ENCODE measurements at regions not wholly inside any gene's neighbourhood (a gene's known extent, or its start where the extent isn't known, plus 50 kb on each side); places are given as distances from the start of the nearest gene placed in this dataset.

- Histone ChIP-seq H3K27me3 (ENCODE audit: low read depth) (peaks cover 3% of the 10 kb centered on the region; the same call in 1 of the 2 replicates), H3K9me3 (no peaks in the 10 kb centered on the region), H3K36me3 (replicated peaks) (no peaks in the 10 kb centered on the region), H3K4me3 (no peak overlapping the region), H3K4me1 (peaks cover 2% of the 10 kb centered on the region; the same call in 1 of the 2 replicates)
- no peak for DNase-seq (ENCODE audit: low spot score in 2 of 2)
- in situ Hi-C loops (cut with MboI; ENCODE audit: low sequenced_read_pairs) = no loop called here
These were observed 73.3 kb downstream of the IRX5 start for GRCh38 chr16:55003916-55004315.

GRCh38 chr16:55007504-55007903 lies 76.8 kb downstream of the IRX5 start:
- no peaks in the 10 kb centered on the region for H3K36me3 ChIP-seq (replicated peaks)
- H3K9me3 ChIP-seq = no peaks in the 10 kb centered on the region
- H3K27me3 ChIP-seq (ENCODE audit: low read depth) = peaks cover 3% of the 10 kb centered on the region; the same call in 1 of the 2 replicates
- H3K4me1 ChIP-seq = no peaks in the 10 kb centered on the region
- DNase-seq (ENCODE audit: low spot score in 2 of 2) = no peak
- H3K4me3 ChIP-seq = no peak overlapping the region
- in situ Hi-C loops (cut with MboI; ENCODE audit: low sequenced_read_pairs) = no loop called here

GRCh38 chr16:55008836-55009510 lies 78.3 kb downstream of the IRX5 start:
- no peak overlapping the region for H3K4me3 ChIP-seq
- H3K36me3 ChIP-seq (replicated peaks) = no peaks in the 10 kb centered on the region
- in situ Hi-C loops (cut with MboI; ENCODE audit: low sequenced_read_pairs) = no loop called here
- no peaks in the 10 kb centered on the region for H3K4me1 ChIP-seq
- DNase-seq (ENCODE audit: low spot score in 2 of 2) = no peak
- peaks cover 3% of the 10 kb centered on the region; the same call in 1 of the 2 replicates for H3K27me3 ChIP-seq (ENCODE audit: low read depth)
- H3K9me3 ChIP-seq = no peaks in the 10 kb centered on the region

- H3K4me1 ChIP-seq = no peaks in the 10 kb centered on the region
- no peak overlapping the region for H3K4me3 ChIP-seq
- no peaks in the 10 kb centered on the region for H3K36me3 ChIP-seq (replicated peaks)
- DNase-seq (ENCODE audit: low spot score in 2 of 2) = no peak
- in situ Hi-C loops (cut with MboI; ENCODE audit: low sequenced_read_pairs) = no loop called here
- no peaks in the 10 kb centered on the region for H3K9me3 ChIP-seq
- H3K27me3 ChIP-seq (ENCODE audit: low read depth) = peaks cover 3% of the 10 kb centered on the region; the same call in 1 of the 2 replicates
These were observed 78.9 kb downstream of the IRX5 start for GRCh38 chr16:55009581-55009980.

GRCh38 chr16:55010492-55011160 lies 80.0 kb downstream of the IRX5 start:
- H3K27me3 ChIP-seq (ENCODE audit: low read depth) = peaks cover 3% of the 10 kb centered on the region; the same call in 1 of the 2 replicates
- in situ Hi-C loops (cut with MboI; ENCODE audit: low sequenced_read_pairs) = no loop called here
- no peaks in the 10 kb centered on the region for H3K9me3 ChIP-seq
- H3K4me1 ChIP-seq = no peaks in the 10 kb centered on the region
- no peak for DNase-seq (ENCODE audit: low spot score in 2 of 2)
- no peak overlapping the region for H3K4me3 ChIP-seq
- H3K36me3 ChIP-seq (replicated peaks) = no peaks in the 10 kb centered on the region

- H3K36me3 ChIP-seq (replicated peaks) = no peaks in the 10 kb centered on the region
- H3K9me3 ChIP-seq = no peaks in the 10 kb centered on the region
- H3K4me3 ChIP-seq = no peak overlapping the region
- no peaks in the 10 kb centered on the region for H3K27me3 ChIP-seq (ENCODE audit: low read depth)
- H3K4me1 ChIP-seq = no peaks in the 10 kb centered on the region
- DNase-seq (ENCODE audit: low spot score in 2 of 2) = no peak
- in situ Hi-C loops (cut with MboI; ENCODE audit: low sequenced_read_pairs) = no loop called here
These were observed 81.7 kb downstream of the IRX5 start for GRCh38 chr16:55012362-55012761.

GRCh38 chr16:55012793-55013192 lies 82.1 kb downstream of the IRX5 start:
- H3K4me1 ChIP-seq = no peaks in the 10 kb centered on the region
- H3K27me3 ChIP-seq (ENCODE audit: low read depth) = no peaks in the 10 kb centered on the region
- DNase-seq (ENCODE audit: low spot score in 2 of 2) = no peak
- no peaks in the 10 kb centered on the region for H3K36me3 ChIP-seq (replicated peaks)
- in situ Hi-C loops (cut with MboI; ENCODE audit: low sequenced_read_pairs) = no loop called here
- no peaks in the 10 kb centered on the region for H3K9me3 ChIP-seq
- no peak overlapping the region for H3K4me3 ChIP-seq

- no peaks in the 10 kb centered on the region for H3K27me3 ChIP-seq (ENCODE audit: low read depth)
- no peak overlapping the region for H3K4me3 ChIP-seq
- no peak for DNase-seq (ENCODE audit: low spot score in 2 of 2)
- no peaks in the 10 kb centered on the region for H3K9me3 ChIP-seq
- no peaks in the 10 kb centered on the region for H3K4me1 ChIP-seq
- no peaks in the 10 kb centered on the region for H3K36me3 ChIP-seq (replicated peaks)
- in situ Hi-C loops (cut with MboI; ENCODE audit: low sequenced_read_pairs) = no loop called here
These were observed 83.4 kb downstream of the IRX5 start for GRCh38 chr16:55014022-55014421.

- H3K4me3 ChIP-seq = no peak overlapping the region
- no peaks in the 10 kb centered on the region for H3K9me3 ChIP-seq
- H3K36me3 ChIP-seq (replicated peaks) = no peaks in the 10 kb centered on the region
- H3K27me3 ChIP-seq (ENCODE audit: low read depth) = no peaks in the 10 kb centered on the region
- no peak for DNase-seq (ENCODE audit: low spot score in 2 of 2)
- no peaks in the 10 kb centered on the region for H3K4me1 ChIP-seq
- in situ Hi-C loops (cut with MboI; ENCODE audit: low sequenced_read_pairs) = no loop called here
These were observed 84.7 kb downstream of the IRX5 start for GRCh38 chr16:55015181-55015913.

- H3K9me3 ChIP-seq = no peaks in the 10 kb centered on the region
- no peak overlapping the region for H3K4me3 ChIP-seq
- no peaks in the 10 kb centered on the region for H3K27me3 ChIP-seq (ENCODE audit: low read depth)
- no peak for DNase-seq (ENCODE audit: low spot score in 2 of 2)
- no peaks in the 10 kb centered on the region for H3K36me3 ChIP-seq (replicated peaks)
- no peaks in the 10 kb centered on the region for H3K4me1 ChIP-seq
- in situ Hi-C loops (cut with MboI; ENCODE audit: low sequenced_read_pairs) = no loop called here
These were observed 85.8 kb downstream of the IRX5 start for GRCh38 chr16:55016515-55016914.

GRCh38 chr16:55017321-55017720 lies 86.7 kb downstream of the IRX5 start:
- Histone ChIP-seq H3K9me3 (no peaks in the 10 kb centered on the region), H3K36me3 (replicated peaks) (no peaks in the 10 kb centered on the region), H3K4me3 (no peak overlapping the region), H3K4me1 (no peaks in the 10 kb centered on the region), H3K27me3 (ENCODE audit: low read depth) (no peaks in the 10 kb centered on the region)
- in situ Hi-C loops (cut with MboI; ENCODE audit: low sequenced_read_pairs) = no loop called here
- no peak for DNase-seq (ENCODE audit: low spot score in 2 of 2)

GRCh38 chr16:55018881-55019280 lies 88.2 kb downstream of the IRX5 start:
- in situ Hi-C loops (cut with MboI; ENCODE audit: low sequenced_read_pairs) = no loop called here
- H3K27me3 ChIP-seq (ENCODE audit: low read depth) = no peaks in the 10 kb centered on the region; the same call in 1 of the 2 replicates
- no peak for DNase-seq (ENCODE audit: low spot score in 2 of 2)

GRCh38 chr16:55019419-55020131 lies 88.9 kb downstream of the IRX5 start:
- no peaks in the 10 kb centered on the region for H3K4me1 ChIP-seq
- H3K36me3 ChIP-seq (replicated peaks) = no peaks in the 10 kb centered on the region
- H3K9me3 ChIP-seq = no peaks in the 10 kb centered on the region
- H3K27me3 ChIP-seq (ENCODE audit: low read depth) = no peaks in the 10 kb centered on the region; the same call in 1 of the 2 replicates
- DNase-seq (ENCODE audit: low spot score in 2 of 2) = no peak
- no peak overlapping the region for H3K4me3 ChIP-seq
- in situ Hi-C loops (cut with MboI; ENCODE audit: low sequenced_read_pairs) = no loop called here

More at GRCh38 chr16:55018881-55019280, 88.2 kb downstream of the IRX5 start:
- Histone ChIP-seq H3K4me1 (no peaks in the 10 kb centered on the region), H3K9me3 (no peaks in the 10 kb centered on the region), H3K4me3 (no peak overlapping the region), H3K36me3 (replicated peaks) (no peaks in the 10 kb centered on the region)

Measured in HAP-1 (cell line).